ENCODE measurements at regions not wholly inside any gene's neighbourhood (a gene's known extent, or its start where the extent isn't known, plus 50 kb on each side); places are given as distances from the start of the nearest gene placed in this dataset.

- DNase-seq, result no peak
These were observed 1126.7 kb upstream of the CDH9 start for GRCh38 chr5:28165096-28165495.

- no peak for DNase-seq
These were observed 1126.2 kb upstream of the CDH9 start for GRCh38 chr5:28164568-28164967.

- DNase-seq, result no peak
These were observed 1118.6 kb upstream of the CDH9 start for GRCh38 chr5:28156981-28157380.

GRCh38 chr5:28143519-28143918, 1105.1 kb upstream of the CDH9 start:
- DNase-seq, result no peak

- DNase-seq, result no peak
These were observed 1093.8 kb upstream of the CDH9 start for GRCh38 chr5:28132151-28132550.

GRCh38 chr5:28117691-28118090, 1079.3 kb upstream of the CDH9 start:
- no peak for DNase-seq

- no peak for DNase-seq
These were observed 1078.9 kb upstream of the CDH9 start for GRCh38 chr5:28117273-28117672.

- DNase-seq, result no peak
These were observed 1072.4 kb upstream of the CDH9 start for GRCh38 chr5:28110781-28111180.

GRCh38 chr5:28104080-28104479, 1065.7 kb upstream of the CDH9 start:
- DNase-seq, result no peak

GRCh38 chr5:28084069-28084468, 1045.7 kb upstream of the CDH9 start:
- no peak for DNase-seq

GRCh38 chr5:28082610-28083009, 1044.2 kb upstream of the CDH9 start:
- no peak for DNase-seq

- DNase-seq, result no peak
These were observed 1039.2 kb upstream of the CDH9 start for GRCh38 chr5:28077291-28078240.

- DNase-seq, result no peak
These were observed 1028.5 kb upstream of the CDH9 start for GRCh38 chr5:28066856-28067255.

- no peak for DNase-seq
These were observed 1027.3 kb upstream of the CDH9 start for GRCh38 chr5:28065656-28066055.

- DNase-seq, result no peak
These were observed 1008.2 kb upstream of the CDH9 start for GRCh38 chr5:28046596-28046995.

- no peak for DNase-seq
These were observed 989.5 kb upstream of the CDH9 start for GRCh38 chr5:28027851-28028250.

GRCh38 chr5:28017178-28017577, 978.8 kb upstream of the CDH9 start:
- DNase-seq, result no peak

GRCh38 chr5:28014779-28015178, 976.4 kb upstream of the CDH9 start:
- no peak for DNase-seq

- DNase-seq, result no peak
These were observed 974.2 kb upstream of the CDH9 start for GRCh38 chr5:28012538-28012937.

- no peak for DNase-seq
These were observed 971.2 kb upstream of the CDH9 start for GRCh38 chr5:28009576-28009975.

- no peak for DNase-seq
These were observed 958.3 kb upstream of the CDH9 start for GRCh38 chr5:27996665-27997064.

- DNase-seq, result no peak
These were observed 957.5 kb upstream of the CDH9 start for GRCh38 chr5:27995867-27996266.

- DNase-seq, result no peak
These were observed 939.9 kb upstream of the CDH9 start for GRCh38 chr5:27978322-27978721.

GRCh38 chr5:27969157-27969556, 930.8 kb upstream of the CDH9 start:
- no peak for DNase-seq
